Osteoblast (primary cell): ENCODE measurements at regions not wholly inside any gene's neighbourhood (a gene's known extent, or its start where the extent isn't known, plus 50 kb on each side); places are given as distances from the start of the nearest gene placed in this dataset.

Source experiments
- DNase-seq: peaks from one replicate; pipeline ENCODE4 v3.0.0; 2011; ENCODE audit warnings: low spot score, mixed read lengths; ENCODE audit not compliant: insufficient read length; ENCODE audit errors: missing footprints
- H2AFZ ChIP-seq: 2 replicates; pipeline ENCODE4 v1.6.0; 2011; ENCODE audit warnings: mild to moderate bottlenecking, low read length
- H3K27ac ChIP-seq: 2 replicates; pipeline ENCODE4 v1.5.1; 2011; ENCODE audit warnings: mild to moderate bottlenecking, low read depth, low read length, moderate library complexity
- H3K27me3 ChIP-seq: 2 replicates; pipeline ENCODE4 v1.6.0; 2012; ENCODE audit warnings: mild to moderate bottlenecking, control low read depth, inconsistent platforms, low read length, moderate library complexity; ENCODE audit not compliant: insufficient read depth
- H3K36me3 ChIP-seq: 2 replicates; pipeline ENCODE4 v1.5.1; 2011; ENCODE audit warnings: mild to moderate bottlenecking, low read length, control low read depth, moderate library complexity; ENCODE audit not compliant: insufficient read depth
- H3K4me1 ChIP-seq: 2 replicates; pipeline ENCODE4 v1.5.1; 2011; ENCODE audit warnings: mild to moderate bottlenecking, low read length, control low read depth, moderate library complexity; ENCODE audit not compliant: insufficient read depth
- H3K4me2 ChIP-seq: 2 replicates; pipeline ENCODE4 v1.6.0; 2011; ENCODE audit warnings: mild to moderate bottlenecking, low read length; ENCODE audit not compliant: insufficient read depth
- H3K4me3 ChIP-seq: fragments of 200-600 bp; sonication (generic); 3 replicates; pipeline ENCODE4 v1.5.1; 2012; ENCODE audit warnings: mild to moderate bottlenecking, low read length, inconsistent platforms; ENCODE audit not compliant: insufficient read depth
- H3K79me2 ChIP-seq: 2 replicates; pipeline ENCODE4 v1.6.0; 2012; ENCODE audit warnings: mild to moderate bottlenecking, low read length, control low read depth, inconsistent platforms; ENCODE audit not compliant: insufficient read depth
- H3K9me3 ChIP-seq: 2 replicates; pipeline ENCODE4 v1.5.1; 2011; ENCODE audit warnings: low read depth, low read length, control low read depth
- H4K20me1 ChIP-seq: 2 replicates; pipeline ENCODE4 v1.6.0; 2012; ENCODE audit warnings: mild to moderate bottlenecking, low read length, control low read depth; ENCODE audit not compliant: insufficient read depth
- TF ChIP-seq, protein P1 (sequence below): IDR thresholded peaks from 2 replicates; pipeline ENCODE4 v1.5.1; 2011; ENCODE audit warnings: mild to moderate bottlenecking, low read depth, low read length, moderate library complexity; ENCODE audit errors: extremely low read depth

DNA sequence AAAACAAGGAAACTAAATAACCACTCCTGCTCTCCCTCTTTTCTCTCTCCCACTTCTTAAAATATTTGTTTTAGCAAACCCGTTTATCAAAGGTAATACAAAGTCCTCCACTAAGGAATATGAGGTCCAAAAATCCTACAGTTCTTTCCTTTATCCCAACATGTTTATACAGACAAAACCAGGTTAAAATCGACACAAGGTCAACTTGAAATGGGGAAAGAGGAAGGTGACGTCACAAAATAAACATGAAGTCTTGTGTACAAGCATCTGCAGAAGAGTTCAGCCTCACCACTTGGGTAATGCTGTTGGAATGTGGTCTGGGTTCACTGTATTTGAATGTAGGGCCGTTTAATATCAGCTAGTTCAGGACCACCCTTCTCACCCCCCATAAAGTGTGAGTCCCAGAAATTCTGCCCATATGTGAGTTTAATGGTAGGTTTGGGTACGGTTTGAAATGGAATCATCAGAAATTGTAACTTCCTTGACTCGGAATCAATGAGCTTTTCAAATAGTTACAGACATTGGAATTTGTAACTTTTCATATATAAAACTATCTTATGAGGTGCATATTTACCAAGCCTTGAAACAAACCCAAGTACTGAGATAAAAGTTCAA is 120.0 kb upstream of the SLC38A2 start:
- H4K20me1 ChIP-seq: no peaks in the 10 kb centered on the region
- no peak overlapping the region for H3K4me3 ChIP-seq
- no peaks in the 10 kb centered on the region for H3K79me2 ChIP-seq
- no peaks in the 10 kb centered on the region for H3K36me3 ChIP-seq
- H2AFZ ChIP-seq: no peak overlapping the region
- H3K27me3 ChIP-seq: no peaks in the 10 kb centered on the region
- peak overlapping the region; percentile 33 for H3K4me2 ChIP-seq
- peaks cover 49% of the 10 kb centered on the region for H3K4me1 ChIP-seq
- no peaks in the 10 kb centered on the region for H3K9me3 ChIP-seq
- TF ChIP-seq, protein P1, sequence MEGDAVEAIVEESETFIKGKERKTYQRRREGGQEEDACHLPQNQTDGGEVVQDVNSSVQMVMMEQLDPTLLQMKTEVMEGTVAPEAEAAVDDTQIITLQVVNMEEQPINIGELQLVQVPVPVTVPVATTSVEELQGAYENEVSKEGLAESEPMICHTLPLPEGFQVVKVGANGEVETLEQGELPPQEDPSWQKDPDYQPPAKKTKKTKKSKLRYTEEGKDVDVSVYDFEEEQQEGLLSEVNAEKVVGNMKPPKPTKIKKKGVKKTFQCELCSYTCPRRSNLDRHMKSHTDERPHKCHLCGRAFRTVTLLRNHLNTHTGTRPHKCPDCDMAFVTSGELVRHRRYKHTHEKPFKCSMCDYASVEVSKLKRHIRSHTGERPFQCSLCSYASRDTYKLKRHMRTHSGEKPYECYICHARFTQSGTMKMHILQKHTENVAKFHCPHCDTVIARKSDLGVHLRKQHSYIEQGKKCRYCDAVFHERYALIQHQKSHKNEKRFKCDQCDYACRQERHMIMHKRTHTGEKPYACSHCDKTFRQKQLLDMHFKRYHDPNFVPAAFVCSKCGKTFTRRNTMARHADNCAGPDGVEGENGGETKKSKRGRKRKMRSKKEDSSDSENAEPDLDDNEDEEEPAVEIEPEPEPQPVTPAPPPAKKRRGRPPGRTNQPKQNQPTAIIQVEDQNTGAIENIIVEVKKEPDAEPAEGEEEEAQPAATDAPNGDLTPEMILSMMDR: no peak
- DNase-seq: peak; percentile 42
- peak overlapping the region; percentile 84 for H3K27ac ChIP-seq

DNA sequence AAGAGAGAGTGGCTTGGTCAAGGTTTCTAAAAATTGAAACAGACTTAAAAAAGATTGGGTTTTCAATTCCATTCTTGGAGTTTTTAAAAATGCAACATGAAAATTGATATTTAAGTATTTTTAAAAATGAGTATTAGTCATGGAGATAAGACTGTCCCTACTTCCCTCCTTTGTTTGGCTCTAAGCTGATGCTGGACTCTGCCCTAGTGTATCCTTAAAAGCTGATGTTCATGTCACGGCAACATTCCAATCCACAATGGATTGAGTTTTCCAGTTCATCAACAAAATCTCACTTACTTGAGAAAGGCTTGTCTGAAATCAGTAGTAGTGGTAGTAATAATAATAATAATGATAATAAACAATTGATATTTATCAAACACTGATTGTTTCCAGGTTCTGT is 119.0 kb upstream of the SLC38A2 start:
- Histone ChIP-seq H4K20me1 (no peaks in the 10 kb centered on the region), H3K4me1 (peaks cover 47% of the 10 kb centered on the region), H3K4me3 (no peak overlapping the region), H3K27me3 (no peaks in the 10 kb centered on the region), H3K27ac (peak overlapping the region; percentile 84), H3K9me3 (no peaks in the 10 kb centered on the region), H3K4me2 (no peak overlapping the region), H2AFZ (no peak overlapping the region), H3K36me3 (no peaks in the 10 kb centered on the region), H3K79me2 (no peaks in the 10 kb centered on the region)
- peak; percentile 88 for DNase-seq
- TF ChIP-seq, protein P1: no peak

DNA sequence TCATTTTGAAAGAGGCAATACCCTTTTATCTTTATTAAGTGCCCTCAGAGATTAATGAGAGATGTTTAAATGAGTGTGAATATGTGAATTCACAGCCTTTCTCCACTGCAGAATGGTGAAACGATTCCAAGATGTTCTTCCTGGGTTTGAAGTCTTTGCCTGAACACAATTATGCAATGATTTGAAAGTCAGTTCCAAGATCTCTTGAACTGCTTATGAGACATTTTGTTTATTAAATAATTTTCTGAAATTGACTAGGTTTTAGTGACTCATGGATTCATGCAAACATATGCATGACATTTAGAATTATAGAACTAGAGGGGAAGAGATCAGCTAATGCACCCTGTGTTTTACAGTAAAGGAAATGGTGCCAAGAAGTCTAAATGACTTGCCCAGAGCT is 118.1 kb upstream of the SLC38A2 start:
- Histone ChIP-seq H3K27me3 (no peaks in the 10 kb centered on the region), H3K36me3 (no peaks in the 10 kb centered on the region), H3K4me2 (no peak overlapping the region), H3K9me3 (no peaks in the 10 kb centered on the region), H2AFZ (no peak overlapping the region), H3K79me2 (no peaks in the 10 kb centered on the region), H3K4me3 (no peak overlapping the region), H4K20me1 (no peaks in the 10 kb centered on the region), H3K4me1 (peaks cover 44% of the 10 kb centered on the region), H3K27ac (peak overlapping the region; percentile 29)
- TF ChIP-seq, protein P1: no peak
- no peak for DNase-seq

DNA sequence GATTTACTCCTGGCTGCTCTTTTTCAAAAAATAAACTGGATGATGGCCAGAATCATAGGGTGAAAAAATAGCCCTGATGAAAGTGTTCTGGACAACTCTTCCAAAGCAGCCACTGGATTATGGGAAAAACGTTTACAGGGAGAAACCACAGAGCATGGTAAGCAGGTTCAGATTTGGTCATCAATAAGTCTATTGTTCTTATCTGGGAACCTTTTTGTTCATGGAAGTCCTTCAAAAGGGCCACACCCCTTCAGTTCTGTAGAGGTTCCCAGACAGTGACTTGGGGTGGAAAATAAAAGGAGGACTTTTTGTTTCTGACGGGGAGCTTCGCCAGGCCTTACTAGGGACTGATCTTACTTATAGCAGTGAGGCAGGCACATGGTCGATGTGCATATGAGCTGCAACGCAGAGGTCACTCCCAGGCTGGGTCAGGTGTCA is 117.4 kb upstream of the SLC38A2 start:
- no peak overlapping the region for H3K27ac ChIP-seq
- DNase-seq: no peak
- H3K4me3 ChIP-seq: no peak overlapping the region
- no peaks in the 10 kb centered on the region for H3K27me3 ChIP-seq
- no peak overlapping the region for H3K4me2 ChIP-seq
- H3K4me1 ChIP-seq: peaks cover 44% of the 10 kb centered on the region
- no peaks in the 10 kb centered on the region for H3K79me2 ChIP-seq
- H2AFZ ChIP-seq: no peak overlapping the region
- no peaks in the 10 kb centered on the region for H4K20me1 ChIP-seq
- no peaks in the 10 kb centered on the region for H3K9me3 ChIP-seq
- TF ChIP-seq, protein P1: no peak
- no peaks in the 10 kb centered on the region for H3K36me3 ChIP-seq
